ENCODE measurements at regions not wholly inside any gene's neighbourhood (a gene's known extent, or its start where the extent isn't known, plus 50 kb on each side); places are given as distances from the start of the nearest gene placed in this dataset.

DNA sequence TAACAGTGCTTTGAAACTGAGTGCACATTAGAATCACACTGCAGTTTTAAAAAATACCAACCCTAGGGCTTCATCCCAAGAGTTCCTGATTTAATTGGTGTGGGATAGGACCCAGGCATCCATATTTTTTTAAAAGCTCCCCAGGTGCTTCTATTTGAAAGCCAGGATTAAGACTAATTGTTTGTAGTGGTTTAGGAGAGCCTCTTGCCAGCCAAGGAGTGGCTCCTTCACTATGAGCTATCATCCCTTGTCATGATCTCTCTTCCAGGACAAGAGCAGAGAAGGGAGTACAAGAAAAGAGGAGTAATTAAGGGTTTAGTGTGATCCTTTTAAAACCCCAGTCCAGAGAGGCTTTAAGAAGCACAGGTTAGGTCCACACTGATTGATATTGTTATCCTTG lies 178.0 kb downstream of the CAND1 start:
- TF ChIP-seq, protein P1, sequence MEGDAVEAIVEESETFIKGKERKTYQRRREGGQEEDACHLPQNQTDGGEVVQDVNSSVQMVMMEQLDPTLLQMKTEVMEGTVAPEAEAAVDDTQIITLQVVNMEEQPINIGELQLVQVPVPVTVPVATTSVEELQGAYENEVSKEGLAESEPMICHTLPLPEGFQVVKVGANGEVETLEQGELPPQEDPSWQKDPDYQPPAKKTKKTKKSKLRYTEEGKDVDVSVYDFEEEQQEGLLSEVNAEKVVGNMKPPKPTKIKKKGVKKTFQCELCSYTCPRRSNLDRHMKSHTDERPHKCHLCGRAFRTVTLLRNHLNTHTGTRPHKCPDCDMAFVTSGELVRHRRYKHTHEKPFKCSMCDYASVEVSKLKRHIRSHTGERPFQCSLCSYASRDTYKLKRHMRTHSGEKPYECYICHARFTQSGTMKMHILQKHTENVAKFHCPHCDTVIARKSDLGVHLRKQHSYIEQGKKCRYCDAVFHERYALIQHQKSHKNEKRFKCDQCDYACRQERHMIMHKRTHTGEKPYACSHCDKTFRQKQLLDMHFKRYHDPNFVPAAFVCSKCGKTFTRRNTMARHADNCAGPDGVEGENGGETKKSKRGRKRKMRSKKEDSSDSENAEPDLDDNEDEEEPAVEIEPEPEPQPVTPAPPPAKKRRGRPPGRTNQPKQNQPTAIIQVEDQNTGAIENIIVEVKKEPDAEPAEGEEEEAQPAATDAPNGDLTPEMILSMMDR (IDR thresholded peaks at IDR 0.05): no peak
- TF ChIP-seq POLR2A (IDR thresholded peaks at IDR 0.05): no peak

Measured in testis (tissue), 2 donors.